Activated CD8-positive, alpha-beta memory T cell treated with anti-CD3 and anti-CD28 coated beads for 48 hours (primary cell): ENCODE measurements at regions not wholly inside any gene's neighbourhood (a gene's known extent, or its start where the extent isn't known, plus 50 kb on each side); places are given as distances from the start of the nearest gene placed in this dataset.

Experiments
- DNase-seq, 3 experiments: peaks; one replicate each; pipeline ENCODE4 v3.0.0-alpha.2; 2020; ENCODE audit warnings: low read depth in 2 of 3, low spot score in 2 of 3

- DNase-seq, result no peak
Observed at GRCh38 chr6:164128101-164128500, 713.6 kb downstream of the QKI start.

GRCh38 chr6:164124986-164125385 lies 710.5 kb downstream of the QKI start:
- DNase-seq, result no peak

- no peak for DNase-seq
Observed at GRCh38 chr6:164124473-164124872, 710.0 kb downstream of the QKI start.

GRCh38 chr6:164122109-164122508 lies 707.6 kb downstream of the QKI start:
- no peak for DNase-seq

- no peak for DNase-seq
Observed at GRCh38 chr6:164121527-164121926, 707.0 kb downstream of the QKI start.

- DNase-seq, result no peak
Observed at GRCh38 chr6:164114651-164115050, 700.1 kb downstream of the QKI start.

GRCh38 chr6:164114051-164114450 lies 699.5 kb downstream of the QKI start:
- no peak for DNase-seq

- no peak for DNase-seq
Observed at GRCh38 chr6:164113637-164114036, 699.1 kb downstream of the QKI start.

- no peak for DNase-seq
Observed at GRCh38 chr6:164109770-164110140, 695.2 kb downstream of the QKI start.

- no peak for DNase-seq
Observed at GRCh38 chr6:164108869-164109769, 694.6 kb downstream of the QKI start.

- no peak for DNase-seq
Observed at GRCh38 chr6:164108092-164108491, 693.6 kb downstream of the QKI start.

- DNase-seq, result no peak
Observed at GRCh38 chr6:164107297-164107995, 692.9 kb downstream of the QKI start.

GRCh38 chr6:164106345-164106769 lies 691.8 kb downstream of the QKI start:
- DNase-seq, result no peak

- DNase-seq, result no peak
Observed at GRCh38 chr6:164105705-164106104, 691.2 kb downstream of the QKI start.

GRCh38 chr6:164104432-164104831 lies 689.9 kb downstream of the QKI start:
- no peak for DNase-seq

GRCh38 chr6:164102693-164103092 lies 688.2 kb downstream of the QKI start:
- no peak for DNase-seq

GRCh38 chr6:164101859-164102258 lies 687.3 kb downstream of the QKI start:
- DNase-seq, result no peak

GRCh38 chr6:164099269-164099865 lies 684.8 kb downstream of the QKI start:
- no peak for DNase-seq

- DNase-seq, result no peak
Observed at GRCh38 chr6:164098857-164099267, 684.3 kb downstream of the QKI start.

- no peak for DNase-seq
Observed at GRCh38 chr6:164097551-164098398, 683.3 kb downstream of the QKI start.

GRCh38 chr6:164097056-164097455 lies 682.5 kb downstream of the QKI start:
- DNase-seq, result no peak
